Uterus (tissue), 2 donors: ENCODE measurements at regions not wholly inside any gene's neighbourhood (a gene's known extent, or its start where the extent isn't known, plus 50 kb on each side); places are given as distances from the start of the nearest gene placed in this dataset.

Experiments
- POLR2A ChIP-seq, 2 donors: fragments of 450-650 bp; IDR thresholded peaks; one replicate each; pipeline ENCODE4 v1.6.1; 2016; ENCODE audit warnings: antibody characterized with exemption in 2 of 2, mild to moderate bottlenecking in 1 of 2, moderate library complexity in 1 of 2
- TF ChIP-seq, protein P1 (sequence below), 4 experiments: fragments of 200-600 bp in 2 of 4; fragments of 450-650 bp in 2 of 4; sonication (generic) in 2 of 4; IDR thresholded peaks; one replicate each; pipeline ENCODE4 v1.5.1; 2016 to 2019; ENCODE audit warnings: antibody characterized with exemption in 4 of 4, mild to moderate bottlenecking in 2 of 4, moderate library complexity in 1 of 4

DNA sequence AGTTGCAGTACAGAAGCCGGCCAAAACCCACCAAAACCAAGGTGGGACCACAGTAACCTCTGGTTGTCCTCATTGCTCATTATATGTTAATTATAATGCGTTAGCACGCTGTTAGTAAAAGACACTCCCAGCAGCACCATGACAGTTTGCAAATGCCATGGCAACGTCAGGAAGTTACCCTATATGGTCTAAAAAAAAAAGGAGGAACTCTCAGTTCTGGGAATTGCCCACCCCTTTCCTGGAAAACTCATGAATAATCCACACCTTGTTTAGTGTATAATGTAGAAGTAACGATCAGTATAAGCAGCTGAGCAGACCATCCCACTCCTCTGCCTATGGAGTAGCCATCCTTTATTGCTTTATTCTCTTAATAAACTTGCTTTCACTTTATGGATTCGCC is 148.6 kb upstream of the EXOC2 start:
- TF ChIP-seq, protein P1, sequence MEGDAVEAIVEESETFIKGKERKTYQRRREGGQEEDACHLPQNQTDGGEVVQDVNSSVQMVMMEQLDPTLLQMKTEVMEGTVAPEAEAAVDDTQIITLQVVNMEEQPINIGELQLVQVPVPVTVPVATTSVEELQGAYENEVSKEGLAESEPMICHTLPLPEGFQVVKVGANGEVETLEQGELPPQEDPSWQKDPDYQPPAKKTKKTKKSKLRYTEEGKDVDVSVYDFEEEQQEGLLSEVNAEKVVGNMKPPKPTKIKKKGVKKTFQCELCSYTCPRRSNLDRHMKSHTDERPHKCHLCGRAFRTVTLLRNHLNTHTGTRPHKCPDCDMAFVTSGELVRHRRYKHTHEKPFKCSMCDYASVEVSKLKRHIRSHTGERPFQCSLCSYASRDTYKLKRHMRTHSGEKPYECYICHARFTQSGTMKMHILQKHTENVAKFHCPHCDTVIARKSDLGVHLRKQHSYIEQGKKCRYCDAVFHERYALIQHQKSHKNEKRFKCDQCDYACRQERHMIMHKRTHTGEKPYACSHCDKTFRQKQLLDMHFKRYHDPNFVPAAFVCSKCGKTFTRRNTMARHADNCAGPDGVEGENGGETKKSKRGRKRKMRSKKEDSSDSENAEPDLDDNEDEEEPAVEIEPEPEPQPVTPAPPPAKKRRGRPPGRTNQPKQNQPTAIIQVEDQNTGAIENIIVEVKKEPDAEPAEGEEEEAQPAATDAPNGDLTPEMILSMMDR (IDR thresholded peaks at IDR 0.05): no peak
- TF ChIP-seq POLR2A (IDR thresholded peaks at IDR 0.05): no peak
